Retinal pigment epithelial cell (primary cell): ENCODE measurements at regions not wholly inside any gene's neighbourhood (a gene's known extent, or its start where the extent isn't known, plus 50 kb on each side); places are given as distances from the start of the nearest gene placed in this dataset.

Experiments used
- DNase-seq: peaks from one replicate; pipeline ENCODE4 v3.0.0-alpha.2; 2010; ENCODE audit warnings: low read depth
- H3K4me3 ChIP-seq: 2 replicates; pipeline ENCODE4 v1.5.1; 2011; ENCODE audit warnings: mild to moderate bottlenecking, low read length, control low read depth, moderate library complexity
- CTCF ChIP-seq: conservative IDR thresholded peaks from 2 replicates; pipeline ENCODE4 v1.5.1; 2011; ENCODE audit warnings: low read depth, low read length, control low read depth, inconsistent platforms

GRCh38 chr18:78737006-78737915 is 242.4 kb upstream of the SALL3 start:
- no peak for TF ChIP-seq CTCF
- H3K4me3 ChIP-seq, result no peak overlapping the region
- no peak for DNase-seq

- no peak overlapping the region for H3K4me3 ChIP-seq
- DNase-seq, result no peak
- TF ChIP-seq CTCF, result no peak
Measured at GRCh38 chr18:78738076-78738690, 241.4 kb upstream of the SALL3 start.

DNA sequence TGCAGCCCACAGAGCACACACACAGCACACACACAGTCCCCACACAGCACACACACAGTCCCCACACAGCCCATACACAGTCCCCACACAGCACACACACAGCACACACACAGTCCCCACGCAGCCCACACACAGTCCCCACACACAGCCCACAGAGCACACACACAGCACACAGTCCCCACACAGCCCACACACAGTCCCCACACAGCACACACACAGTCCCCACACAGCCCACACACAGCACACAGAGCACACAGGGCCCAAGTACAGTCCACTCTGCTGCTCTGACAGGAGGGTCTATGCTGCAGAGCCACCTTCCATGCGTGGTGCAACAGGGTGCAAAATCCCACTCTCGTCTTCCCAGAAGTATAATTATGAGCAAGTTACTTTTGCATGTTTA is 240.5 kb upstream of the SALL3 start:
- DNase-seq, result no peak
- no peak for TF ChIP-seq CTCF

DNA sequence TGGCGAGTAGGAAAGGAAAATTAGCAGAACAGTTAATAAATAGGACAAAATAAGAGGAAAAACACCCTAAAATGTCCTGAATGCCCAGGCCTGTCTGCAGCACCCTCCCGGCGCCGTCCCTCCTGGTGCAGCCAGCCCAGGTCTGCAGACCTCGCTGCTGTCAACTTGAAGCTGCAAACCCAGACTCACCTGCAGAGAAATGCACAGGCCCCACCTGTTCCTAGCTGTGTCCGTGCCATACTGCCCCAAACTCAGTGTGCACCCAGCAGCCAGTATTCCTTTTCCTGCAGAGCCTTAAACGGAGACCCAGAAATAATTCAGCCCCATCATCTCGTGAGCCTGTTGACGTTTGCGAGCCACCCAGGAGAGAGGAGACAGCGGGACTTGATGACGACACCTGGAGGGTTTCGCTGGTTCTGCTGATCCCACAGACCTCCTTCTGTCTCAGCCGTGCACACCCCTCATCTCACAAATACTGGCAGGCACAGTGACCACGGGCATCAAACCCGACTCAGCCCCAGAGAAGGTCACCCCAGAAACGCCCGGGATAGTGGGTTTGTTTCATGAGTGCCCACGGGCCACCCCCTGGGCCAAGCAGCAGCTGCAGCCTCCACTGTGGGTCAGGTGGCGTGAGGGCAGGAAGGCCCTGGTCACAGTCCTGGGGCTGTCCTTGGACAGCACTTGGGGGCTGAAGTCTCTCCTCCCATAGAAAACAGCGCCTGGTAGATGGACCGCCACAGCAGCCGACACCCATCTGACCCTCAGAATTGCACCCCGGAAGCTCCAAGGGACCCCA is 239.5 kb upstream of the SALL3 start:
- TF ChIP-seq CTCF, result no peak
- no peak for DNase-seq
- H3K4me3 ChIP-seq, result no peak overlapping the region

More for the DNA sequence above, 240.5 kb upstream of the SALL3 start:
- H3K4me3 ChIP-seq, result no peak overlapping the region

DNA sequence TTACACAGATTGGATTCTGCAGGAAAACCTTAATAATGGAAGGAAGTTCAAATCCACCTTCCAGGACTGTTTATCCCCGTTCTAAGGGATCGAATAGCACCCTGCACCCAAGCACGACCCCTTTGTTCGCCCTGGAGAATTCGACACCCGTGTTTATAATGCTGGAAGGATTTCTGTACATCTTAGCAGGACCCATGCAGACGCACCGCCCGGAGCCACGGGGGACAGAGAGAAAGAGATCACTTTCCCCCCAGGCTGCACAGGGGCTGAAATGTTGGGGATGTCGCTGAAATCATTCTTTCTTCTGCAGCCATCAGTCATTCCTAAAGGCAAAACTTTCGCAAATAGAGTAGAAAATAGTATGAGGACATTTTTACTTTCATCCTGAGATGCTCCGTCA is 238.7 kb upstream of the SALL3 start:
- no peak for DNase-seq
- no peak overlapping the region for H3K4me3 ChIP-seq
- TF ChIP-seq CTCF, result no peak

- DNase-seq, result no peak
- TF ChIP-seq CTCF, result no peak
- H3K4me3 ChIP-seq, result no peak overlapping the region
Measured at GRCh38 chr18:78741381-78742217, 238.0 kb upstream of the SALL3 start.
